GM20000 (cell line): ENCODE measurements at regions not wholly inside any gene's neighbourhood (a gene's known extent, or its start where the extent isn't known, plus 50 kb on each side); places are given as distances from the start of the nearest gene placed in this dataset.

ENCODE experiments used
- DNase-seq: peaks from one replicate; pipeline ENCODE4 v3.0.0; 2012; ENCODE audit warnings: low spot score
- TF ChIP-seq, protein P1 (sequence below): IDR thresholded peaks from 2 replicates; pipeline ENCODE4 v1.5.1; 2012; ENCODE audit warnings: mild to moderate bottlenecking, control low read depth; ENCODE audit errors: extremely low read depth, missing control alignments

DNA sequence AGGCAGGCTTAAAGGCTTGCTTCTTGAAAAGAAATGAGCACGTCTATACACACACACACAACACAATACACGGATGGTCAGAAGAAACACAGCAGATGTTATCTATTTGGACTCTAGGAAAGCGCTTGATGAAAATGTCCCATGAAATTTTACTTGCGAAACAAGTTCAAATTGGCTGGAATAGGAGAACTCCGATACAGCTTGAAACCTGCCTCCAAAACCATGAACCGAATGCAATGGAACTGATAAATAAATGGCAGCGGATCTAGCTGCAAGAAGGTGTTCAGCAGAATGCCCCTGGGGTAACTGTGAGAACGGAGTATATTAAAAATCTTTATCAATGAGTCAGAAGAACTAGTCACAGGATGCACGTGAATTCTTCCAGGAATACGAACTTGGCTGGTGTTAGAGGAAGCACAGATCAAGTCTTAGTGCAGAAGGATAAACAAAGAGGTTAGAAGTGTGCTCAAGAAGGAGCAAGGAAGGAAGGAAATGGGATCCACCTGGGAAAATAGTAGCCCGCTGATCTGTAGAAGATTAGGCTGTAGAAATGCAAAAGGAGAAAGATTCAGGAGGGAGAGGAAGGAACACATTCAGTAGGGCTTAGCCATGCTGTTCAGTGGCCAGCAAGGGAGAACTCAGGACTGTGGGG is 142.0 kb upstream of the PRKCQ start:
- no peak for DNase-seq
- TF ChIP-seq, protein P1, sequence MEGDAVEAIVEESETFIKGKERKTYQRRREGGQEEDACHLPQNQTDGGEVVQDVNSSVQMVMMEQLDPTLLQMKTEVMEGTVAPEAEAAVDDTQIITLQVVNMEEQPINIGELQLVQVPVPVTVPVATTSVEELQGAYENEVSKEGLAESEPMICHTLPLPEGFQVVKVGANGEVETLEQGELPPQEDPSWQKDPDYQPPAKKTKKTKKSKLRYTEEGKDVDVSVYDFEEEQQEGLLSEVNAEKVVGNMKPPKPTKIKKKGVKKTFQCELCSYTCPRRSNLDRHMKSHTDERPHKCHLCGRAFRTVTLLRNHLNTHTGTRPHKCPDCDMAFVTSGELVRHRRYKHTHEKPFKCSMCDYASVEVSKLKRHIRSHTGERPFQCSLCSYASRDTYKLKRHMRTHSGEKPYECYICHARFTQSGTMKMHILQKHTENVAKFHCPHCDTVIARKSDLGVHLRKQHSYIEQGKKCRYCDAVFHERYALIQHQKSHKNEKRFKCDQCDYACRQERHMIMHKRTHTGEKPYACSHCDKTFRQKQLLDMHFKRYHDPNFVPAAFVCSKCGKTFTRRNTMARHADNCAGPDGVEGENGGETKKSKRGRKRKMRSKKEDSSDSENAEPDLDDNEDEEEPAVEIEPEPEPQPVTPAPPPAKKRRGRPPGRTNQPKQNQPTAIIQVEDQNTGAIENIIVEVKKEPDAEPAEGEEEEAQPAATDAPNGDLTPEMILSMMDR, result no peak

DNA sequence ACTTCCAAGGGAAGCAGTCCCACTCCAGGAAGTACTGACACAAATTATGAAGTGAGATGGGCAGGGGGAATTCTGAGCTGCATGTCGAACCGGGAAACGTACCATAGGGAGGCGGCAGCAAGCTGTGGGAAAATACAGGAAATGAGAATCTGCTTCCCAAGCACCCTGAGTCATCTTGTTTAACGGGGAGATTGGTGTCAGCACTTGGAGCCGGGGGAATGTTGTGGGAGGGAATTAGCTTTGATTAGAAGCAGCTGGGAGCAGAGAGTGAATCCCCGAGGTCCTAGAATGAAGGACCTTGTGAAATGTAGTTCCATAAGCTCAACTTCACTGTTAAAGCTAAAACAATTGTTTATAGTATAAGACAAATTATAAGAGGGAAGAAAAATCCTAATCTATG is 141.4 kb upstream of the PRKCQ start:
- no peak for DNase-seq
- TF ChIP-seq, protein P1, result no peak

DNA sequence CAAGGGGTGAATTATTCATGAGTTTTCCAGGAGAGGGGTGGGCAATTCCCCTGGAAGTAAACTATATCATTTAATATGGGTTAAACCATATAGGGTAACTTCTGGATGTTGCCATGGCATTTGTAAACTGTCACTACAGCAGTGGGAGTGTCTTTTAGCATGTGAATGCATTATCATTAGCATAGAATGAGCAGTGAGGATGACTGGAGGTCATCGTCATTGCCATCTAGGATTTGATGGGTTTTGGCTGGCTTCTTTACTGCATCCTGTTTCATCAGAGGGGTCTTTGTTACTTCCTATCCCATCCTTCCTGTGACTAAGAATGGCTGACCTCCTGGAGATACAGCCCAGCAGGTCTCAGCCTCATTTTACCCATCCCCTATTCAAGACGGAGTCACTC is 139.5 kb upstream of the PRKCQ start:
- DNase-seq, result no peak
- TF ChIP-seq, protein P1, result no peak

- TF ChIP-seq, protein P1, result no peak
- no peak for DNase-seq
These were observed 138.5 kb upstream of the PRKCQ start for GRCh38 chr10:6718550-6718949.

DNA sequence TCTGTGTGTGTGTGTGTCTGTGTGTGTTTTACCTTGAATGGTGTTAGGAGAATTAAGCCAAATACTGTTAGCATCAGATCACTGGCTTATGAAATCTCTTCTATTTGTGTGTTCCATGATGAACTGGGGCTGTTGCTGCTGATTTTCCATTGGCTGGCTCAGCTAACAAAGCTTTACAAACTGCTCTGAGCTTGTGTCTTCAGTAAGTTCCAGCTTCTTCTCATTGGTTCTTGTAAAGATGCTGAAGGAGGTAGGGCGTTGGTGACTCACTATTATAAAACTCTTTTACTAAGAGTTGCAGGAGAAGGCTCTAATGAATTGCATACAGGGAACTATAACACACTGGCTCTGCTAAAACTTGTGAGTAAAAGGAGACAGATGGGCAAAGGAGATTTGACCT is 136.4 kb upstream of the PRKCQ start:
- TF ChIP-seq, protein P1, result no peak
- no peak for DNase-seq

GRCh38 chr10:6713716-6714115 is 133.6 kb upstream of the PRKCQ start:
- DNase-seq, result no peak
- TF ChIP-seq, protein P1, result no peak

DNA sequence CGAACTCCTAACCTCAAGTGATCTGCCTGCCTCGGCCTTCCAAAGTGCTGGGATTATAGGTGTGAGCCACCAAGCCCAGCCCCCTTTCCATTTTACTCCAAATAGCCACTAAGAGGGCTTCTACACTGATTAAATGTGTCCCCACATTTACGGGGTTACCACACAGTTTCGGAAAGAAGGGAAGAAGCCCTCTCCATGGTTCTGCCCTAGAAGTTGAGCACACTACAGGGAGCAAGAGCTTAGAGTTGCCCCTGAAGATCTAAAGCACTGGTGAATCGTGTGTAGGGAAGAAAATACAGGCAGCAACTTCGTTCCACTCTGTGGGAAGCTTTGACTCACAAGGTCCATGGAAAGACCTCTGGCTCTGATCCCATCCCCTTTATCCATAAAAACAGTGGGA is 133.0 kb upstream of the PRKCQ start:
- no peak for DNase-seq
- TF ChIP-seq, protein P1, result no peak
